Natural killer cell (primary cell): ENCODE measurements at regions not wholly inside any gene's neighbourhood (a gene's known extent, or its start where the extent isn't known, plus 50 kb on each side); places are given as distances from the start of the nearest gene placed in this dataset.

ENCODE experiments used
- ATAC-seq, 3 donors: fragments of 150-1000 bp in 2 of 3; fragments of 200-7000 bp in 1 of 3; cut with Tn5 transposase; 1 replicate in 1 of 3; 2 replicates in 2 of 3; pipeline ENCODE4 v1.10.0; 2021; ENCODE audit warnings: mild to moderate bottlenecking in 2 of 3, moderate library complexity in 2 of 3
- DNase-seq, 2 donors: peaks; one replicate each; pipeline versions ENCODE4 v3.0.0 to v3.0.0-alpha.2; 2013 to 2021; ENCODE audit warnings: mixed read lengths in 1 of 2
- H3K27ac ChIP-seq: one replicate; pipeline ENCODE4 v1.5.1; 2013; ENCODE audit warnings: mild to moderate bottlenecking, low read length
- H3K27me3 ChIP-seq: one replicate; pipeline ENCODE4 v1.6.1; 2013; ENCODE audit warnings: low read length; ENCODE audit not compliant: control insufficient read depth, insufficient read depth
- H3K36me3 ChIP-seq: one replicate; pipeline ENCODE4 v1.6.1; 2013; ENCODE audit warnings: low read length; ENCODE audit not compliant: control insufficient read depth, insufficient read depth
- H3K4me1 ChIP-seq: one replicate; pipeline ENCODE4 v1.6.1; 2013; ENCODE audit warnings: low read length; ENCODE audit not compliant: control insufficient read depth, insufficient read depth
- H3K4me3 ChIP-seq: one replicate; pipeline ENCODE4 v1.5.1; 2013; ENCODE audit warnings: low read length
- H3K9me3 ChIP-seq: one replicate; pipeline ENCODE4 v1.6.1; 2013; ENCODE audit warnings: low read length; ENCODE audit not compliant: control insufficient read depth, insufficient read depth
- H3K27ac Mint-ChIP-seq, 2 donors: one replicate each; pipeline ENCODE4 v1.8.0; 2022; ENCODE audit warnings: mild to moderate bottlenecking in 2 of 2, mixed read lengths in 2 of 2, moderate library complexity in 1 of 2
- H3K27me3 Mint-ChIP-seq, 2 donors: one replicate each; pipeline ENCODE4 v1.8.0; 2022; ENCODE audit warnings: low read depth in 2 of 2, mixed read lengths in 2 of 2
- H3K36me3 Mint-ChIP-seq: one replicate; pipeline ENCODE4 v1.8.0; 2022; ENCODE audit warnings: mixed read lengths
- H3K4me1 Mint-ChIP-seq, 2 donors: one replicate each; pipeline ENCODE4 v1.8.0; 2022; ENCODE audit warnings: mixed read lengths in 2 of 2
- H3K4me3 Mint-ChIP-seq: one replicate; pipeline ENCODE4 v1.8.0; 2022; ENCODE audit warnings: mild to moderate bottlenecking, moderate library complexity, mixed read lengths
- H3K9me3 Mint-ChIP-seq, 2 donors: one replicate each; pipeline ENCODE4 v1.8.0; 2022; ENCODE audit warnings: mixed read lengths in 2 of 2
- CTCF ChIP-seq: fragments of 200-600 bp; IDR thresholded peaks from one replicate; pipeline ENCODE4 v1.8.0; 2022; ENCODE audit warnings: antibody characterized with exemption
- WGBS: methylation state at CpG from one replicate; pipeline ENCODE4 v1.1.7; 2013; ENCODE audit warnings: missing lambda C conversion rate; ENCODE audit not compliant: insufficient coverage; 5-methylcytosine and 5-hydroxymethylcytosine counted together
- intact Hi-C: fragments of 100-400 bp; cut with micrococcal nuclease; formaldehyde crosslinking; loops from one replicate; pipeline ENCODE4 v1.14.2; 2022

- intact Hi-C loops = no loop called here
- no peak for TF ChIP-seq CTCF
- no peak for ATAC-seq
Measured at GRCh38 chr3:34258271-34258998, 460.0 kb downstream of the PDCD6IP start.

GRCh38 chr3:34260271-34261000 lies 462.0 kb downstream of the PDCD6IP start:
- intact Hi-C loops = no loop called here
- H3K4me1 Mint-ChIP-seq = no peaks in the 10 kb centered on the region
- Histone ChIP-seq H3K9me3 (no peaks in the 10 kb centered on the region), H3K4me1 (no peaks in the 10 kb centered on the region), H3K27ac (no peak overlapping the region), H3K4me3 (no peak overlapping the region), H3K27me3 (no peaks in the 10 kb centered on the region), H3K36me3 (no peaks in the 10 kb centered on the region)
- no peaks in the 10 kb centered on the region for H3K27me3 Mint-ChIP-seq
- no peak overlapping the region for H3K4me3 Mint-ChIP-seq
- no peaks in the 10 kb centered on the region for H3K36me3 Mint-ChIP-seq
- peak in 1 of 2 donors; percentile 14 for DNase-seq
- WGBS = 79% methylated on average over 2 of the region's 2 CpGs
- H3K9me3 Mint-ChIP-seq = no peaks in the 10 kb centered on the region
- TF ChIP-seq CTCF = peak; percentile 28
- ATAC-seq = no peak
- no peak overlapping the region for H3K27ac Mint-ChIP-seq

More at GRCh38 chr3:34258271-34258998, 460.0 kb downstream of the PDCD6IP start:
- Mint-ChIP-seq H3K36me3 (no peaks in the 10 kb centered on the region), H3K9me3 (no peaks in the 10 kb centered on the region), H3K27me3 (peaks cover 0 to 4% of the 10 kb centered on the region in 2 donors), H3K4me3 (no peak overlapping the region), H3K27ac (no peak overlapping the region), H3K4me1 (no peaks in the 10 kb centered on the region)
- no peak for DNase-seq
- H3K4me1 ChIP-seq = no peaks in the 10 kb centered on the region
- H3K4me3 ChIP-seq = no peak overlapping the region
- no peaks in the 10 kb centered on the region for H3K36me3 ChIP-seq
- H3K9me3 ChIP-seq = no peaks in the 10 kb centered on the region
- 72% methylated on average over 2 of the region's 2 CpGs for WGBS
- H3K27ac ChIP-seq = no peak overlapping the region
- H3K27me3 ChIP-seq = no peaks in the 10 kb centered on the region

GRCh38 chr3:34261001-34261385 lies 462.6 kb downstream of the PDCD6IP start:
- Histone ChIP-seq H3K27me3 (no peaks in the 10 kb centered on the region), H3K36me3 (no peaks in the 10 kb centered on the region), H3K4me1 (no peaks in the 10 kb centered on the region), H3K27ac (no peak overlapping the region), H3K9me3 (no peaks in the 10 kb centered on the region), H3K4me3 (no peak overlapping the region)
- no peaks in the 10 kb centered on the region for H3K4me1 Mint-ChIP-seq
- H3K36me3 Mint-ChIP-seq = no peaks in the 10 kb centered on the region
- H3K27me3 Mint-ChIP-seq = no peaks in the 10 kb centered on the region
- no peak for TF ChIP-seq CTCF
- H3K9me3 Mint-ChIP-seq = no peaks in the 10 kb centered on the region
- H3K4me3 Mint-ChIP-seq = no peak overlapping the region
- ATAC-seq (no peak), DNase-seq (no peak)
- H3K27ac Mint-ChIP-seq = no peak overlapping the region
- intact Hi-C loops = no loop called here
- WGBS = 100% methylated on average over 1 of the region's 1 CpG
